ENCODE measurements at regions not wholly inside any gene's neighbourhood (a gene's known extent, or its start where the extent isn't known, plus 50 kb on each side); places are given as distances from the start of the nearest gene placed in this dataset.

- TF ChIP-seq, protein P1, sequence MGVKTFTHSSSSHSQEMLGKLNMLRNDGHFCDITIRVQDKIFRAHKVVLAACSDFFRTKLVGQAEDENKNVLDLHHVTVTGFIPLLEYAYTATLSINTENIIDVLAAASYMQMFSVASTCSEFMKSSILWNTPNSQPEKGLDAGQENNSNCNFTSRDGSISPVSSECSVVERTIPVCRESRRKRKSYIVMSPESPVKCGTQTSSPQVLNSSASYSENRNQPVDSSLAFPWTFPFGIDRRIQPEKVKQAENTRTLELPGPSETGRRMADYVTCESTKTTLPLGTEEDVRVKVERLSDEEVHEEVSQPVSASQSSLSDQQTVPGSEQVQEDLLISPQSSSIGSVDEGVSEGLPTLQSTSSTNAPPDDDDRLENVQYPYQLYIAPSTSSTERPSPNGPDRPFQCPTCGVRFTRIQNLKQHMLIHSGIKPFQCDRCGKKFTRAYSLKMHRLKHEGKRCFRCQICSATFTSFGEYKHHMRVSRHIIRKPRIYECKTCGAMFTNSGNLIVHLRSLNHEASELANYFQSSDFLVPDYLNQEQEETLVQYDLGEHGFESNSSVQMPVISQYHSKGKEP (CRISPR knock-in tag; IDR thresholded peaks at IDR 0.05) = no peak
- no peak for TF ChIP-seq RELA (CRISPR knock-in tag; IDR thresholded peaks at IDR 0.05)
- no peak; the same call in 1 of the 2 replicates for TF ChIP-seq ZFP90 (CRISPR knock-in tag; IDR thresholded peaks at IDR 0.05; ENCODE audit: borderline replicate concordance)
- TF ChIP-seq PHB2 (IDR thresholded peaks at IDR 0.05; ENCODE audit: partially characterized antibody) = no peak
- TF ChIP-seq ZNF432 (CRISPR knock-in tag; IDR thresholded peaks at IDR 0.05; ENCODE audit: borderline replicate concordance) = no peak
- TF ChIP-seq ZNF33A (CRISPR knock-in tag; IDR thresholded peaks at IDR 0.05; ENCODE audit: borderline replicate concordance) = no peak
- TF ChIP-seq ZBTB3 (CRISPR knock-in tag; IDR thresholded peaks at IDR 0.05; ENCODE audit: borderline replicate concordance, low read depth) = no peak
- TF ChIP-seq ZNF792 (CRISPR knock-in tag; IDR thresholded peaks at IDR 0.05) = no peak
- no peak for TF ChIP-seq REL (CRISPR knock-in tag; conservative IDR thresholded peaks at IDR 0.05)
- TF ChIP-seq, protein P2, sequence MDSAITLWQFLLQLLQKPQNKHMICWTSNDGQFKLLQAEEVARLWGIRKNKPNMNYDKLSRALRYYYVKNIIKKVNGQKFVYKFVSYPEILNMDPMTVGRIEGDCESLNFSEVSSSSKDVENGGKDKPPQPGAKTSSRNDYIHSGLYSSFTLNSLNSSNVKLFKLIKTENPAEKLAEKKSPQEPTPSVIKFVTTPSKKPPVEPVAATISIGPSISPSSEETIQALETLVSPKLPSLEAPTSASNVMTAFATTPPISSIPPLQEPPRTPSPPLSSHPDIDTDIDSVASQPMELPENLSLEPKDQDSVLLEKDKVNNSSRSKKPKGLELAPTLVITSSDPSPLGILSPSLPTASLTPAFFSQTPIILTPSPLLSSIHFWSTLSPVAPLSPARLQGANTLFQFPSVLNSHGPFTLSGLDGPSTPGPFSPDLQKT (CRISPR knock-in tag; IDR thresholded peaks at IDR 0.05; ENCODE audit: borderline replicate concordance) = no peak
- TF ChIP-seq MAF1 (CRISPR knock-in tag; IDR thresholded peaks at IDR 0.05; ENCODE audit: borderline replicate concordance) = no peak
- TF ChIP-seq ZMYM3 (CRISPR knock-in tag; IDR thresholded peaks at IDR 0.05) = no peak
- no peak for TF ChIP-seq CHD2 (IDR thresholded peaks at IDR 0.05; ENCODE audit: low read depth, low read length)
- TF ChIP-seq ELF3 (CRISPR knock-in tag; IDR thresholded peaks at IDR 0.05) = peak; percentile 98
- TF ChIP-seq EHMT2 (IDR thresholded peaks at IDR 0.05; ENCODE audit: borderline replicate concordance, low read depth, low read length) = no peak
- TF ChIP-seq ZNF781 (CRISPR knock-in tag; IDR thresholded peaks at IDR 0.05; ENCODE audit: borderline replicate concordance, not compliant biosample characterization) = peak; percentile 9
- TF ChIP-seq ATF6 (CRISPR knock-in tag; conservative IDR thresholded peaks at IDR 0.05) = 0 out of 2 replicates have a peak, but pooled peaks have one; percentile 28
- TF ChIP-seq, protein P3, sequence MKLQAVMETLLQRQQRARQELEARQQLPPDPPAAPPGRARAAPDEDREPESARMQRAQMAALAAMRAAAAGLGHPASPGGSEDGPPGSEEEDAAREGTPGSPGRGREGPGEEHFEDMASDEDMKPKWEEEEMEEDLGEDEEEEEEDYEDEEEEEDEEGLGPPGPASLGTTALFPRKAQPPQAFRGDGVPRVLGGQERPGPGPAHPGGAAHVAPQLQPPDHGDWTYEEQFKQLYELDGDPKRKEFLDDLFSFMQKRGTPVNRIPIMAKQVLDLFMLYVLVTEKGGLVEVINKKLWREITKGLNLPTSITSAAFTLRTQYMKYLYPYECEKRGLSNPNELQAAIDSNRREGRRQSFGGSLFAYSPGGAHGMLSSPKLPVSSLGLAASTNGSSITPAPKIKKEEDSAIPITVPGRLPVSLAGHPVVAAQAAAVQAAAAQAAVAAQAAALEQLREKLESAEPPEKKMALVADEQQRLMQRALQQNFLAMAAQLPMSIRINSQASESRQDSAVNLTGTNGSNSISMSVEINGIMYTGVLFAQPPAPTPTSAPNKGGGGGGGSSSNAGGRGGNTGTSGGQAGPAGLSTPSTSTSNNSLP (IDR thresholded peaks at IDR 0.05; ENCODE audit: low read depth, low read length) = peak; percentile 54; the same call in 1 of the 2 replicates
- peak; percentile 44; the same call in 1 of the 2 replicates for TF ChIP-seq ZNF362 (CRISPR knock-in tag; IDR thresholded peaks at IDR 0.05; ENCODE audit: borderline replicate concordance)
- no peak for TF ChIP-seq ZFAT (CRISPR knock-in tag; conservative IDR thresholded peaks at IDR 0.05)
- TF ChIP-seq ZFP36L2 (CRISPR knock-in tag; IDR thresholded peaks at IDR 0.05) = no peak
- TF ChIP-seq SALL1 (CRISPR knock-in tag; IDR thresholded peaks at IDR 0.05) = peak; percentile 50; the same call in 1 of the 2 replicates
- TF ChIP-seq KDM4B (CRISPR knock-in tag; IDR thresholded peaks at IDR 0.05) = no peak; the same call in 1 of the 2 replicates
- no peak for TF ChIP-seq ZNF121 (CRISPR knock-in tag; IDR thresholded peaks at IDR 0.05)
Measured at GRCh38 chr1:8120693-8121260, 94.7 kb upstream of the ERRFI1 start (continued).
